DMS 273 treated with DMSO at 0.1 percent for 48 hours (cell line): ENCODE measurements at regions not wholly inside any gene's neighbourhood (a gene's known extent, or its start where the extent isn't known, plus 50 kb on each side); places are given as distances from the start of the nearest gene placed in this dataset.

Source experiments
- DNase-seq: peaks from one replicate; lab custom pipeline; 2025; lab: John Stamatoyannopoulos, UW

- DNase-seq = no peak
Observed at GRCh38 chr18:46322941-46323340, 218.8 kb downstream of the HAUS1 start.

GRCh38 chr18:46324087-46324955 lies 220.1 kb downstream of the HAUS1 start:
- peak; percentile 29 for DNase-seq

- DNase-seq = no peak
Observed at GRCh38 chr18:46325895-46326294, 221.7 kb downstream of the HAUS1 start.

- no peak for DNase-seq
Observed at GRCh38 chr18:46329736-46330246, 225.6 kb downstream of the HAUS1 start.

GRCh38 chr18:46331316-46331715 lies 227.1 kb downstream of the HAUS1 start:
- no peak for DNase-seq

GRCh38 chr18:46332286-46332801 lies 228.2 kb downstream of the HAUS1 start:
- DNase-seq = no peak

GRCh38 chr18:46332921-46333341 lies 228.7 kb downstream of the HAUS1 start:
- no peak for DNase-seq

GRCh38 chr18:46333431-46334135 lies 229.4 kb downstream of the HAUS1 start:
- peak; percentile 43 for DNase-seq

- peak; percentile 19 for DNase-seq
Observed at GRCh38 chr18:46334868-46335281, 230.7 kb downstream of the HAUS1 start.

GRCh38 chr18:46335534-46336101 lies 231.4 kb downstream of the HAUS1 start:
- DNase-seq = no peak

GRCh38 chr18:46336278-46337111 lies 232.3 kb downstream of the HAUS1 start:
- no peak for DNase-seq

- DNase-seq = no peak
Observed at GRCh38 chr18:46337271-46337670, 233.1 kb downstream of the HAUS1 start.

GRCh38 chr18:46338205-46338604 lies 234.0 kb downstream of the HAUS1 start:
- DNase-seq = no peak

GRCh38 chr18:46338766-46339165 lies 234.6 kb downstream of the HAUS1 start:
- DNase-seq = no peak

GRCh38 chr18:46340716-46341115 lies 236.5 kb downstream of the HAUS1 start:
- DNase-seq = no peak

GRCh38 chr18:46341986-46342525 lies 237.9 kb downstream of the HAUS1 start:
- DNase-seq = no peak

- DNase-seq = no peak
Observed at GRCh38 chr18:46343456-46343855, 239.3 kb downstream of the HAUS1 start.

GRCh38 chr18:46343931-46344372 lies 239.8 kb downstream of the HAUS1 start:
- no peak for DNase-seq

GRCh38 chr18:46344416-46345180 lies 240.4 kb downstream of the HAUS1 start:
- DNase-seq = no peak

GRCh38 chr18:46345181-46345465 lies 240.9 kb downstream of the HAUS1 start:
- no peak for DNase-seq

GRCh38 chr18:46346213-46346612 lies 242.0 kb downstream of the HAUS1 start:
- no peak for DNase-seq
